Natural killer cell treated with Interleukin-12 subunit alpha and Interleukin-12 subunit beta and Interleukin-15 and Interleukin-18, amount 100 ng/mL, for 72 hours (primary cell): ENCODE measurements at regions not wholly inside any gene's neighbourhood (a gene's known extent, or its start where the extent isn't known, plus 50 kb on each side); places are given as distances from the start of the nearest gene placed in this dataset.
"Not testable (repeated sequence)": the region's sequence is repeated elsewhere in the genome, so short reads cannot be mapped to it uniquely, and the experiment has no call there.

ENCODE experiments used
- ATAC-seq, 2 donors: fragments of 150-1000 bp; cut with Tn5 transposase in 1 of 2; sonication (Bioruptor Pico), chemical (Tn5 transposase) in 1 of 2; 2 replicates each; pipeline ENCODE4 v1.10.0; 2021
- DNase-seq: peaks from one replicate; pipeline ENCODE4 v3.0.0; 2022; ENCODE audit warnings: low spot score
- H3K27ac Mint-ChIP-seq, 2 donors: 1 replicate in 1 of 2; 2 replicates in 1 of 2; pipeline ENCODE4 v1.8.0; 2022; ENCODE audit warnings: mixed read lengths in 2 of 2, mild to moderate bottlenecking in 1 of 2, moderate library complexity in 1 of 2
- H3K27me3 Mint-ChIP-seq, 2 donors: 1 replicate in 1 of 2; 2 replicates in 1 of 2; pipeline ENCODE4 v1.8.0; 2022; ENCODE audit warnings: mixed read lengths in 2 of 2
- H3K36me3 Mint-ChIP-seq: one replicate; pipeline ENCODE4 v1.8.0; 2022; ENCODE audit warnings: mixed read lengths
- H3K4me1 Mint-ChIP-seq, 2 donors: 1 replicate in 1 of 2; 2 replicates in 1 of 2; pipeline ENCODE4 v1.8.0; 2022; ENCODE audit warnings: low read depth in 2 of 2, mixed read lengths in 2 of 2, mild to moderate bottlenecking in 1 of 2
- H3K4me3 Mint-ChIP-seq: one replicate; pipeline ENCODE4 v1.8.0; 2022; ENCODE audit warnings: mixed read lengths
- H3K9me3 Mint-ChIP-seq: 2 replicates; pipeline ENCODE4 v1.8.0; 2022; ENCODE audit warnings: mixed read lengths

GRCh38 chr5:27462936-27463335, 424.6 kb upstream of the CDH9 start:
- no peak overlapping the region for H3K27ac Mint-ChIP-seq
- no peaks in the 10 kb centered on the region for H3K4me1 Mint-ChIP-seq
- H3K36me3 Mint-ChIP-seq, result peaks cover 9% of the 10 kb centered on the region
- no peak overlapping the region for H3K4me3 Mint-ChIP-seq
- no peaks in the 10 kb centered on the region for H3K27me3 Mint-ChIP-seq
- DNase-seq, result no peak
- peaks cover 9% of the 10 kb centered on the region for H3K9me3 Mint-ChIP-seq
- no peak for ATAC-seq

- DNase-seq (no peak), ATAC-seq (no peak)
- Mint-ChIP-seq H3K27me3 (no peaks in the 10 kb centered on the region), H3K36me3 (peaks cover 6% of the 10 kb centered on the region), H3K4me1 (no peaks in the 10 kb centered on the region), H3K27ac (no peak overlapping the region), H3K9me3 (peaks cover 9% of the 10 kb centered on the region), H3K4me3 (no peak overlapping the region)
Observed at GRCh38 chr5:27458287-27458686, 419.9 kb upstream of the CDH9 start.

- ATAC-seq (no peak), DNase-seq (no peak)
- no peak overlapping the region for H3K4me3 Mint-ChIP-seq
- H3K9me3 Mint-ChIP-seq, result peaks cover 9% of the 10 kb centered on the region
- H3K27ac Mint-ChIP-seq, result no peak overlapping the region
- H3K27me3 Mint-ChIP-seq, result no peaks in the 10 kb centered on the region
- peaks cover 4% of the 10 kb centered on the region for H3K36me3 Mint-ChIP-seq
- no peaks in the 10 kb centered on the region for H3K4me1 Mint-ChIP-seq
Observed at GRCh38 chr5:27451377-27451776, 413.0 kb upstream of the CDH9 start.

GRCh38 chr5:27450607-27451006, 412.2 kb upstream of the CDH9 start:
- peaks cover 4% of the 10 kb centered on the region for H3K36me3 Mint-ChIP-seq
- H3K4me3 Mint-ChIP-seq, result no peak overlapping the region
- H3K27ac Mint-ChIP-seq, result no peak overlapping the region
- H3K27me3 Mint-ChIP-seq, result no peaks in the 10 kb centered on the region
- no peak for ATAC-seq
- peaks cover 10% of the 10 kb centered on the region for H3K9me3 Mint-ChIP-seq
- H3K4me1 Mint-ChIP-seq, result no peaks in the 10 kb centered on the region
- DNase-seq, result no peak

GRCh38 chr5:27439383-27439782, 401.0 kb upstream of the CDH9 start:
- not testable (repeated sequence) for ATAC-seq, H3K27ac Mint-ChIP-seq, H3K4me1 Mint-ChIP-seq, DNase-seq, H3K36me3 Mint-ChIP-seq, H3K4me3 Mint-ChIP-seq, H3K9me3 Mint-ChIP-seq, H3K27me3 Mint-ChIP-seq

- no peak overlapping the region for H3K27ac Mint-ChIP-seq
- DNase-seq, result no peak
- peaks cover 16% of the 10 kb centered on the region for H3K9me3 Mint-ChIP-seq
- H3K4me3 Mint-ChIP-seq, result no peak overlapping the region
- no peaks in the 10 kb centered on the region for H3K27me3 Mint-ChIP-seq
- H3K4me1 Mint-ChIP-seq, result no peaks in the 10 kb centered on the region
- no peak for ATAC-seq
- peaks cover 9% of the 10 kb centered on the region for H3K36me3 Mint-ChIP-seq
Observed at GRCh38 chr5:27437594-27438200, 399.3 kb upstream of the CDH9 start.

GRCh38 chr5:27434335-27434734, 395.9 kb upstream of the CDH9 start:
- Mint-ChIP-seq H3K4me1 (no peaks in the 10 kb centered on the region), H3K9me3 (peaks cover 23% of the 10 kb centered on the region), H3K27me3 (no peaks in the 10 kb centered on the region), H3K27ac (no peak overlapping the region), H3K4me3 (no peak overlapping the region), H3K36me3 (peaks cover 16% of the 10 kb centered on the region)
- DNase-seq (no peak), ATAC-seq (no peak)

- Mint-ChIP-seq H3K9me3 (peaks cover 11% of the 10 kb centered on the region), H3K27me3 (no peaks in the 10 kb centered on the region), H3K36me3 (peaks cover 11% of the 10 kb centered on the region), H3K4me3 (no peak overlapping the region), H3K27ac (no peak overlapping the region), H3K4me1 (no peaks in the 10 kb centered on the region)
- DNase-seq (no peak), ATAC-seq (no peak)
Observed at GRCh38 chr5:27414099-27414498, 375.7 kb upstream of the CDH9 start.

- no peak for DNase-seq
- Mint-ChIP-seq H3K27me3 (no peaks in the 10 kb centered on the region), H3K9me3 (peaks cover 12% of the 10 kb centered on the region), H3K4me3 (no peak overlapping the region), H3K36me3 (peaks cover 11% of the 10 kb centered on the region), H3K27ac (no peak overlapping the region), H3K4me1 (no peaks in the 10 kb centered on the region)
- ATAC-seq, result no peak
Observed at GRCh38 chr5:27412384-27412783, 374.0 kb upstream of the CDH9 start.

- no peak for ATAC-seq
- Mint-ChIP-seq H3K27ac (no peak overlapping the region), H3K27me3 (no peaks in the 10 kb centered on the region), H3K36me3 (no peaks in the 10 kb centered on the region), H3K4me3 (no peak overlapping the region), H3K4me1 (no peaks in the 10 kb centered on the region), H3K9me3 (peaks cover 9% of the 10 kb centered on the region)
- DNase-seq, result no peak
Observed at GRCh38 chr5:27406020-27406419, 367.6 kb upstream of the CDH9 start.

GRCh38 chr5:27403243-27403882, 365.0 kb upstream of the CDH9 start:
- H3K36me3 Mint-ChIP-seq, result no peaks in the 10 kb centered on the region
- H3K4me1 Mint-ChIP-seq, result no peaks in the 10 kb centered on the region
- DNase-seq (no peak), ATAC-seq (no peak)
- peaks cover 14% of the 10 kb centered on the region for H3K9me3 Mint-ChIP-seq
- H3K4me3 Mint-ChIP-seq, result no peak overlapping the region
- no peak overlapping the region for H3K27ac Mint-ChIP-seq
- no peaks in the 10 kb centered on the region for H3K27me3 Mint-ChIP-seq

GRCh38 chr5:27402828-27403227, 364.4 kb upstream of the CDH9 start:
- ATAC-seq (no peak), DNase-seq (no peak)
- no peaks in the 10 kb centered on the region for H3K4me1 Mint-ChIP-seq
- no peaks in the 10 kb centered on the region for H3K36me3 Mint-ChIP-seq
- H3K9me3 Mint-ChIP-seq, result peaks cover 10% of the 10 kb centered on the region
- H3K27me3 Mint-ChIP-seq, result no peaks in the 10 kb centered on the region
- H3K27ac Mint-ChIP-seq, result no peak overlapping the region
- no peak overlapping the region for H3K4me3 Mint-ChIP-seq

GRCh38 chr5:27396998-27397397, 358.6 kb upstream of the CDH9 start:
- ATAC-seq (no peak), DNase-seq (no peak)
- H3K4me1 Mint-ChIP-seq, result no peaks in the 10 kb centered on the region
- H3K27ac Mint-ChIP-seq, result no peak overlapping the region
- H3K4me3 Mint-ChIP-seq, result no peak overlapping the region
- H3K9me3 Mint-ChIP-seq, result peaks cover 8% of the 10 kb centered on the region
- H3K27me3 Mint-ChIP-seq, result no peaks in the 10 kb centered on the region
- peaks cover 6% of the 10 kb centered on the region for H3K36me3 Mint-ChIP-seq

GRCh38 chr5:27392716-27393115, 354.3 kb upstream of the CDH9 start:
- Mint-ChIP-seq H3K27me3 (no peaks in the 10 kb centered on the region), H3K36me3 (peaks cover 5% of the 10 kb centered on the region), H3K9me3 (peaks cover 3% of the 10 kb centered on the region)

GRCh38 chr5:27389696-27390095, 351.3 kb upstream of the CDH9 start:
- Mint-ChIP-seq H3K4me1 (no peaks in the 10 kb centered on the region), H3K9me3 (no peaks in the 10 kb centered on the region), H3K27me3 (no peaks in the 10 kb centered on the region), H3K36me3 (peaks cover 5% of the 10 kb centered on the region), H3K4me3 (no peak overlapping the region), H3K27ac (no peak overlapping the region)
- no peak for DNase-seq
- ATAC-seq, result no peak

More at GRCh38 chr5:27392716-27393115, 354.3 kb upstream of the CDH9 start:
- ATAC-seq (no peak), DNase-seq (no peak)
- no peak overlapping the region for H3K27ac Mint-ChIP-seq
- H3K4me3 Mint-ChIP-seq, result no peak overlapping the region
- H3K4me1 Mint-ChIP-seq, result no peaks in the 10 kb centered on the region
